HG03064 (cell line): ENCODE measurements at regions not wholly inside any gene's neighbourhood (a gene's known extent, or its start where the extent isn't known, plus 50 kb on each side); places are given as distances from the start of the nearest gene placed in this dataset.

Experiments
- ATAC-seq: cut with Tn5 transposase; IDR thresholded peaks from one replicate; pipeline ENCODE4 v1.9.1; 2021; ENCODE audit warnings: low read depth; ENCODE audit not compliant: unreplicated experiment

- no peak for ATAC-seq
Measured at GRCh38 chr11:45482331-45482730, 183.1 kb downstream of the CHST1 start.

- ATAC-seq, result no peak
Measured at GRCh38 chr11:45481026-45481425, 184.4 kb downstream of the CHST1 start.

- ATAC-seq, result no peak
Measured at GRCh38 chr11:45477588-45477987, 187.8 kb downstream of the CHST1 start.

- no peak for ATAC-seq
Measured at GRCh38 chr11:45476126-45476525, 189.3 kb downstream of the CHST1 start.

GRCh38 chr11:45475173-45475572, 189.0 kb upstream of the SYT13 start:
- ATAC-seq, result no peak

- no peak for ATAC-seq
Measured at GRCh38 chr11:45473341-45473895, 187.3 kb upstream of the SYT13 start.

- ATAC-seq, result no peak
Measured at GRCh38 chr11:45472716-45473317, 186.7 kb upstream of the SYT13 start.

- no peak for ATAC-seq
Measured at GRCh38 chr11:45471266-45471665, 185.1 kb upstream of the SYT13 start.

- ATAC-seq, result no peak
Measured at GRCh38 chr11:45470794-45471167, 184.6 kb upstream of the SYT13 start.

GRCh38 chr11:45470151-45470793, 184.1 kb upstream of the SYT13 start:
- ATAC-seq, result no peak

- no peak for ATAC-seq
Measured at GRCh38 chr11:45468267-45468856, 182.2 kb upstream of the SYT13 start.

- no peak for ATAC-seq
Measured at GRCh38 chr11:45463541-45463940, 177.4 kb upstream of the SYT13 start.

- ATAC-seq, result no peak
Measured at GRCh38 chr11:45461514-45461913, 175.4 kb upstream of the SYT13 start.

- ATAC-seq, result no peak
Measured at GRCh38 chr11:45459491-45459890, 173.3 kb upstream of the SYT13 start.

- ATAC-seq, result no peak
Measured at GRCh38 chr11:45458269-45458668, 172.1 kb upstream of the SYT13 start.

- ATAC-seq, result no peak
Measured at GRCh38 chr11:45457649-45458048, 171.5 kb upstream of the SYT13 start.

GRCh38 chr11:45456686-45457085, 170.5 kb upstream of the SYT13 start:
- ATAC-seq, result no peak

- ATAC-seq, result no peak
Measured at GRCh38 chr11:45455536-45455935, 169.4 kb upstream of the SYT13 start.

GRCh38 chr11:45454917-45455401, 168.8 kb upstream of the SYT13 start:
- no peak for ATAC-seq

- ATAC-seq, result no peak
Measured at GRCh38 chr11:45453721-45454120, 167.6 kb upstream of the SYT13 start.

- no peak for ATAC-seq
Measured at GRCh38 chr11:45451766-45452440, 165.8 kb upstream of the SYT13 start.
